A673 (cell line): ENCODE measurements at regions not wholly inside any gene's neighbourhood (a gene's known extent, or its start where the extent isn't known, plus 50 kb on each side); places are given as distances from the start of the nearest gene placed in this dataset.

ENCODE experiments used
- BruUV-seq: library from RNA; stranded (reverse); fragments of 400-500 nt; replicated peaks from 2 replicates; lab custom pipeline; 2021; lab: Mats Ljungman, UMichigan
- CTCF ChIA-PET: fragments of 300-600 bp; sonication (Branson Sonifier 250); formaldehyde crosslinking; loops from one replicate; lab custom pipeline; 2022; ENCODE audit warnings: antibody characterized with exemption; lab: Charles Lee
- POLR2A ChIA-PET: fragments of 300-600 bp; sonication (Branson Sonifier 250); formaldehyde crosslinking; loops from one replicate; lab custom pipeline; 2022; ENCODE audit warnings: antibody characterized with exemption; ENCODE audit not compliant: low non-redundant PET; lab: Charles Lee
- DNase-seq: peaks from one replicate; pipeline ENCODE4 v3.0.0-alpha.2; 2015; ENCODE audit warnings: low spot score
- H3K27ac ChIP-seq: fragments of 200-600 bp; sonication (generic); 2 replicates; pipeline ENCODE4 v1.5.1; 2016; ENCODE audit warnings: mixed run types, low read depth, mild to moderate bottlenecking, mixed read lengths, antibody characterized with exemption, low read length; ENCODE audit not compliant: poor library complexity, severe bottlenecking
- H3K27me3 ChIP-seq: fragments of 200-600 bp; sonication (generic); replicated peaks from 2 replicates; pipeline ENCODE4 v1.6.1; 2017; ENCODE audit warnings: mixed run types, low read depth, mild to moderate bottlenecking, mixed read lengths, antibody characterized with exemption, low read length; ENCODE audit not compliant: insufficient read depth, poor library complexity
- H3K36me3 ChIP-seq: fragments of 200-600 bp; sonication (generic); 2 replicates; pipeline ENCODE4 v1.6.1; 2016; ENCODE audit warnings: mixed run types, mild to moderate bottlenecking, mixed read lengths, antibody characterized with exemption, low read length; ENCODE audit not compliant: insufficient read depth, poor library complexity, severe bottlenecking
- H3K4me1 ChIP-seq: fragments of 200-600 bp; sonication (generic); 2 replicates; pipeline ENCODE4 v1.6.1; 2017; ENCODE audit warnings: mixed run types, mild to moderate bottlenecking, mixed read lengths, antibody characterized with exemption, low read length; ENCODE audit not compliant: insufficient read depth, poor library complexity, severe bottlenecking
- H3K4me3 ChIP-seq: fragments of 200-600 bp; sonication (generic); 2 replicates; pipeline ENCODE4 v1.5.1; 2016; ENCODE audit warnings: low read depth, mixed run types, mild to moderate bottlenecking, mixed read lengths, low read length; ENCODE audit not compliant: poor library complexity, severe bottlenecking
- H3K9me3 ChIP-seq: fragments of 200-600 bp; sonication (generic); 2 replicates; pipeline ENCODE4 v1.6.1; 2016; ENCODE audit warnings: mixed run types, low read depth, mild to moderate bottlenecking, mixed read lengths, antibody characterized with exemption, low read length; ENCODE audit not compliant: poor library complexity, severe bottlenecking
- CTCF ChIP-seq: fragments of 300-800, 200-600 bp; sonication (generic); conservative IDR thresholded peaks from 2 replicates; pipeline ENCODE4 v1.5.1; 2017; ENCODE audit warnings: low read depth, mild to moderate bottlenecking, antibody characterized with exemption, low read length, moderate library complexity, mixed read lengths
- EZH2 ChIP-seq: fragments of 200-600 bp; sonication (generic); IDR thresholded peaks from 2 replicates; pipeline ENCODE4 v1.6.1; 2017; ENCODE audit warnings: borderline replicate concordance, low read depth, mild to moderate bottlenecking, mixed read lengths, antibody characterized with exemption, low read length; ENCODE audit not compliant: poor library complexity, severe bottlenecking
- intact Hi-C: fragments of 100-400 bp; cut with micrococcal nuclease; formaldehyde crosslinking; loops from one replicate; pipeline ENCODE4 v1.10.0; 2022; ENCODE audit not compliant: unreplicated experiment

DNA sequence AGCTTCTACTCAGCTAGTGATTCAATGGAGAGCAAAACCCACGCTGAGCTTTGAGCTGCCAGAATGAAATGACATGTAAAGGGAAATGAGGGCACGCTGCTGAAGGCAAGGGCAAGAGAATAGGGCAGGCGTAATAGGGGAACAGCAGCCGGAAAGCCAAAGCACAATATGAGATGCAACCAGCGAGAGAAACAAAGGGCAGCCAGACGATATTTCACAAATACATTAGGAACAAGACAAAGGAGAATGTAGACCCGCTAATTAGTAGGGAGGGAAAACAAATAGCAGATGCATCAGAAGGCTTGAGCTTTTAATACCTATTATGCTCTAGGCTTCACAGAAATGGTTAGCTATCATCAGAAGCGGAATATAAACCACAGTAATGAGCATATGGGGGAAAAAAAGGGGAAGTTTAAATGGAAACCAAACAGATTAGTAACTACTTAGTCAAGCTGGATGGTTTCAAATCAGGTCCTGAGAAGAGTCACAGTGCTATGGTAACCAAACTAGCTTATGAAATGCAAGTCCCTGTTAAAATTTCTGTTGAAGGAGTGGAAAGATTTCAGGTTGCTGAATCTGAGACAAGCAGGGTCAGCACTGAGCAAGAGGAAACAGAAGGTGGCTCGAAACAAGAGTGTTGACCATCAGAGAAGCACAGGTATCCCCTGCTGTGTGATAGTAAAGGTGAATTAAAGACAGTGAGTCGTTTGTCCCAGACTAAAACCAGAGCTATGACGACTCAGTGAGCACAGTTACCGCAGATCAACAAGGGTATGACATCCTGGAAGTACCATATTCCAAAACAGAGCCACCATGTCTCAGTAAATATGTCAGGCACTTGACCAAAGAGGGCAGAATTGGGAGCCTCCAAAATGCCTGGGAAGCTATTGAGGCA is 496.9 kb upstream of the CELF2 start:
- H3K36me3 ChIP-seq, result no peaks in the 10 kb centered on the region
- H3K27ac ChIP-seq, result no peak overlapping the region
- intact Hi-C loops, result no loop called here
- TF ChIP-seq CTCF (no peak), EZH2 (no peak)
- H3K9me3 ChIP-seq, result no peaks in the 10 kb centered on the region
- POLR2A ChIA-PET, result no interaction called here
- CTCF ChIA-PET, result no interaction called here
- H3K4me1 ChIP-seq, result no peaks in the 10 kb centered on the region
- H3K27me3 ChIP-seq, result peaks cover 20% of the 10 kb centered on the region
- no peak overlapping the region for H3K4me3 ChIP-seq
- BruUV-seq, result no TSS peak
- DNase-seq, result no peak

GRCh38 chr10:10526846-10527245 is 490.8 kb upstream of the CELF2 start:
- Histone ChIP-seq H3K27ac (no peak overlapping the region), H3K4me1 (no peaks in the 10 kb centered on the region), H3K4me3 (no peak overlapping the region), H3K9me3 (no peaks in the 10 kb centered on the region), H3K36me3 (no peaks in the 10 kb centered on the region), H3K27me3 (no peaks in the 10 kb centered on the region)
- ChIA-PET CTCF (no interaction called here), POLR2A (no interaction called here)
- BruUV-seq, result no TSS peak
- no peak for DNase-seq
- intact Hi-C loops, result no loop called here
- TF ChIP-seq CTCF (no peak), EZH2 (no peak)

DNA sequence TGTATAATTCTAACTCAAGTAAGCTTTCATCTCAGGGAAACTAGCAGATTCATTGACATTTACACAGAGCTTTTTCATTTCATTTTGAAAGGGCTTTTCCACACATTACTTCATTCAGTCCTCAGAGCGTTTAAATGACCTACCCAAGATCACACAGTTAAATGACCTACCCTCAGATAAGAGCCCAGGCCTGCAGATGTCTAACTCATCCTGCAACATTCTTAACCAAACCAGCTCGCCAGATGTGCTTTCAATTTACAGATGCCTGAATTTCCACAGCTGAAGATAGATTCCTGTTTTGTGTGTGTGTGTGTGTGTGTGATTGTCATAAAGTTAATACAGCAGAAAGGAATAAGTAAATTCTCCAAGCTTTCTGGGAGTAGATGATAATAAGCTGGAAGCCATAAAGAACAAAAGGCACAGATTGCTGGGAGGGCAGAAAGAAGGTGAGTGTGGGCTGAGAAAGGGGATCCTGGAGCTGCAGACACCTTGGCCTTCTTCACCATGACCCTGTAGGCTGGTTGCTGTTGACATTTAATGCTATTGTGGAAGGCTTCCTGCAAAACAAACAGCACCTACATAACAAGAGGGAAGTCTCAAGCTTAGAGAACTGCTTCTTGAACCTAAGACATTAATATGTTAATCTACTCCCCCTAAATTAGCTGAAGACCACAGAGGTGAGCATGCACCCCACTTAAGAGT is 489.7 kb upstream of the CELF2 start:
- Histone ChIP-seq H3K27me3 (no peaks in the 10 kb centered on the region), H3K4me3 (no peak overlapping the region), H3K27ac (no peak overlapping the region), H3K4me1 (no peaks in the 10 kb centered on the region), H3K36me3 (no peaks in the 10 kb centered on the region), H3K9me3 (no peaks in the 10 kb centered on the region)
- intact Hi-C loops, result no loop called here
- ChIA-PET POLR2A (no interaction called here), CTCF (no interaction called here)
- BruUV-seq, result no TSS peak
- TF ChIP-seq CTCF, result no peak
- no peak for TF ChIP-seq EZH2
- no peak for DNase-seq
